K562 (cell line): ENCODE measurements at regions not wholly inside any gene's neighbourhood (a gene's known extent, or its start where the extent isn't known, plus 50 kb on each side); places are given as distances from the start of the nearest gene placed in this dataset.
A peak's percentile ranks its signal among the peaks of the same experiment; 100 is the strongest.

Source experiments
- ATAC-seq: fragments of 200-7000 bp; cut with Tn5 transposase; 3 replicates; pipeline ENCODE4 v1.9.1; 2020; ENCODE audit warnings: moderate library complexity
- BruUV-seq: library from RNA; stranded (reverse); fragments of 400-500 nt; replicated peaks from 2 replicates; lab custom pipeline; 2021; lab: Mats Ljungman, UMichigan
- CTCF ChIA-PET: fragments of 300-600 bp; formaldehyde crosslinking; extraction: SDS; loops from one replicate; lab custom pipeline; 2021; ENCODE audit warnings: low intra/inter-chr PET ratio; lab: Yijun Ruan, JAX
- POLR2A ChIA-PET: fragments of 300-600, 350-650 bp; sonication (Branson Sonifier 250); formaldehyde crosslinking; extraction: SDS; loops from one replicate; lab custom pipeline; 2021; ENCODE audit warnings: antibody characterized with exemption, inconsistent platforms; lab: Yijun Ruan, JAX
- DNase-seq, 4 experiments: peaks; one replicate each; pipeline versions ENCODE4 v3.0.0 to v3.0.0-alpha.2; 2011 to 2018; ENCODE audit warnings: low spot score in 3 of 4, mixed read lengths in 3 of 4; ENCODE audit errors: extremely low read depth in 1 of 4
- FAIRE-seq: peaks from 2 replicates; lab custom pipeline; 2011; peaks lifted over from hg19 to GRCh38; lab: Jason Lieb, UNC
- H2AFZ ChIP-seq: 2 replicates; pipeline ENCODE4 v1.6.0; 2011; ENCODE audit warnings: low read depth, low read length, control low read depth, inconsistent platforms
- H3K27ac ChIP-seq: fragments of 200-600 bp; 3 replicates; pipeline ENCODE4 v1.8.0; 2011; ENCODE audit warnings: low read depth, mild to moderate bottlenecking, control low read depth, inconsistent platforms, low read length, moderate library complexity, mixed read lengths; ENCODE audit errors: extremely low read depth
- H3K27me3 ChIP-seq, 2 experiments: fragments of 300-600 bp in 1 of 2; 2 replicates in 1 of 2; 3 replicates in 1 of 2; pipeline versions ENCODE4 v1.6.0 to v1.8.0; 2011; ENCODE audit warnings: inconsistent platforms in 2 of 2, low read length in 2 of 2, mild to moderate bottlenecking in 1 of 2, mixed read lengths in 1 of 2, moderate library complexity in 1 of 2; ENCODE audit not compliant: control insufficient read depth in 2 of 2, insufficient read depth in 2 of 2
- H3K36me3 ChIP-seq: fragments of 300-600 bp; 3 replicates; pipeline ENCODE4 v1.8.0; 2011; ENCODE audit warnings: mild to moderate bottlenecking, low read length, inconsistent platforms; ENCODE audit not compliant: control insufficient read depth, insufficient read depth
- H3K4me1 ChIP-seq, 2 experiments: fragments of 200-600 bp in 1 of 2; replicated peaks in 1 of 2; 2 replicates in 1 of 2; 3 replicates in 1 of 2; pipeline versions ENCODE4 v1.5.1 to v1.8.0; 2011; ENCODE audit warnings: inconsistent platforms in 2 of 2, low read length in 2 of 2, mild to moderate bottlenecking in 1 of 2, mixed read lengths in 1 of 2, moderate library complexity in 1 of 2; ENCODE audit not compliant: control insufficient read depth in 2 of 2, insufficient read depth in 2 of 2
- H3K4me2 ChIP-seq: 2 replicates; pipeline ENCODE4 v1.6.1; 2011; ENCODE audit warnings: low read length, control low read depth, inconsistent platforms, mixed read lengths; ENCODE audit not compliant: insufficient read depth
- H3K4me3 ChIP-seq: fragments of 200-600 bp; sonication (generic), shearing (Covaris generic); 2 replicates; pipeline ENCODE4 v1.5.1; 2016; ENCODE audit warnings: control low read depth, inconsistent platforms
- H3K79me2 ChIP-seq: fragments of 200-600 bp; 3 replicates; pipeline ENCODE4 v1.8.0; 2011; ENCODE audit warnings: low read length, inconsistent platforms; ENCODE audit not compliant: control insufficient read depth, insufficient read depth
- H3K9ac ChIP-seq, 2 experiments: 2 replicates each; pipeline versions ENCODE4 v1.6.0 to v1.6.1; 2011; ENCODE audit warnings: low read depth in 2 of 2, low read length in 2 of 2, control low read depth in 1 of 2, inconsistent platforms in 1 of 2, mild to moderate bottlenecking in 1 of 2, mixed read lengths in 1 of 2; ENCODE audit not compliant: insufficient read depth in 1 of 2
- H3K9me1 ChIP-seq: one replicate; pipeline ENCODE4 v1.6.0; 2011; ENCODE audit warnings: inconsistent platforms, mild to moderate bottlenecking, low read length, moderate library complexity; ENCODE audit not compliant: control insufficient read depth, insufficient read depth
- H3K9me3 ChIP-seq: replicated peaks from 2 replicates; pipeline ENCODE4 v1.5.1; 2011; ENCODE audit warnings: low read depth, low read length, inconsistent platforms; ENCODE audit not compliant: control insufficient read depth, insufficient read depth
- H4K20me1 ChIP-seq: replicated peaks from 2 replicates; pipeline ENCODE4 v1.6.1; 2011; ENCODE audit warnings: low read length, inconsistent platforms, mixed read lengths; ENCODE audit not compliant: control insufficient read depth, insufficient read depth
- CEBPG ChIP-seq, 3 experiments: fragments of 200-800 bp in 1 of 3; sonication (Bioruptor generic) in 1 of 3; sonication (generic) in 1 of 3; formaldehyde crosslinking in 1 of 3; IDR thresholded peaks in 2 of 3; conservative IDR thresholded peaks in 1 of 3; 2 replicates each; pipeline versions ENCODE4 v1.6.1 to v1.8.0; 2016 to 2022; ENCODE audit warnings: missing compliant biosample characterization in 2 of 3, missing genetic modification characterization in 2 of 3, mild to moderate bottlenecking in 1 of 3, missing genetic modification reagents in 1 of 3
- PHF20 ChIP-seq: fragments of 450-650 bp; IDR thresholded peaks from 2 replicates; pipeline ENCODE4 v1.6.1; 2018; ENCODE audit not compliant: partially characterized antibody
- POLR2H ChIP-seq: IDR thresholded peaks from 2 replicates; pipeline ENCODE4 v1.6.1; 2016; ENCODE audit warnings: missing genetic modification characterization, low read depth, mild to moderate bottlenecking, control low read depth, missing compliant biosample characterization, moderate library complexity
- ZNF436 ChIP-seq: fragments of 250-450, 450-650 bp; sonication (Bioruptor Pico); formaldehyde crosslinking; IDR thresholded peaks from 2 replicates; pipeline ENCODE4 v1.7.0; 2020; ENCODE audit warnings: mild to moderate bottlenecking
- WGBS: fragments of 100-300 bp; shearing (Covaris generic); methylation state at CpG from one replicate; pipeline ENCODE4 v1.1.6; 2016; ENCODE audit warnings: low coverage, mixed read lengths; ENCODE audit not compliant: insufficient coverage; ENCODE audit errors: missing lambda C conversion rate; 5-methylcytosine and 5-hydroxymethylcytosine counted together
- in situ Hi-C: fragments of 300-500 bp; cut with MboI; formaldehyde crosslinking; loops from 4 replicates; pipeline ENCODE4 v1.15.0; 2018; ENCODE audit warnings: inconsistent platforms, mixed read lengths
- intact Hi-C: fragments of 100-400 bp; cut with micrococcal nuclease; formaldehyde crosslinking; loops from 2 replicates; pipeline ENCODE4 v1.14.2; 2022

DNA sequence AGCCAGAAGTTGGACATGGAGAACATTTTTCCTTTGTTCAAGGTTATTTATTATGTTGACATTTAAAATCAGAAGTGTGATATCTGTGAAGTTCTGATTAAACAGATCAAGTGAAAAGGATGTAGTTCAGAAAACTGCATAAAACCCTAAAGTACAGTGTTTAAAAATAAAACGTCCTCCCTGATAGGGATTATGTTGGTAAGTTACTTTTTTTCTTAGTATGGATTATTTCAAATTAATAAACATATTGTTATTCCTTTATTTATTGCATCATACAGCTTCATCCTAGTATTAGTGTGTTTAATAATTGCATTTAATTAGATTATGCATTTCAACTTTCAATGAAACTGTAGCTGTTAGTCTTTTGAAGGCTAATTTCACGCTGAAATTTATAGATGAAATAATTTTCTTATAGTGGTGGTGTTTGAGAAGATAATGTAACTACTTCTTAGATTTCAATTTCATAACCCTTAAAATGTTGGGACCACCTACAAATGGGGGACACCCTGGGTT lies 157.9 kb upstream of the DMRT1 start:
- DNase-seq, result no peak
- FAIRE-seq, result no peak
- H2AFZ ChIP-seq, result no peak overlapping the region
- no peaks in the 10 kb centered on the region for H4K20me1 ChIP-seq
- peaks cover 0 to 4% of the 10 kb centered on the region in 2 experiments; a peak in 1 of 5 replicates for H3K27me3 ChIP-seq
- no peak overlapping the region for H3K27ac ChIP-seq
- BruUV-seq, result no TSS peak
- ChIA-PET CTCF (no interaction called here), POLR2A (no interaction called here)
- no peaks in the 10 kb centered on the region for H3K4me1 ChIP-seq
- H3K9ac ChIP-seq, result no peak overlapping the region
- in situ Hi-C loops, result no loop called here
- no peaks in the 10 kb centered on the region for H3K36me3 ChIP-seq
- no peaks in the 10 kb centered on the region for H3K9me1 ChIP-seq
- no peak for ATAC-seq
- WGBS, result 5% methylated on average over 2 of the region's 2 CpGs
- H3K79me2 ChIP-seq, result no peaks in the 10 kb centered on the region
- no peak for TF ChIP-seq POLR2H (tag)
- no peak for TF ChIP-seq CEBPG (CRISPR knock-in tag; IDR thresholded peaks at IDR 0.05)
- TF ChIP-seq CEBPG (tag; conservative IDR thresholded peaks at IDR 0.05 in 1 of 2, IDR thresholded peaks at IDR 0.05 in 1 of 2), result peak in 1 of 2 experiments; percentile 46; a peak in 1 of 4 replicates
- TF ChIP-seq, all 486 proteins: peak for 1
- no peak overlapping the region for H3K4me3 ChIP-seq
- H3K4me2 ChIP-seq, result no peak overlapping the region
- intact Hi-C loops, result no loop called here
- H3K9me3 ChIP-seq, result no peaks in the 10 kb centered on the region

DNA sequence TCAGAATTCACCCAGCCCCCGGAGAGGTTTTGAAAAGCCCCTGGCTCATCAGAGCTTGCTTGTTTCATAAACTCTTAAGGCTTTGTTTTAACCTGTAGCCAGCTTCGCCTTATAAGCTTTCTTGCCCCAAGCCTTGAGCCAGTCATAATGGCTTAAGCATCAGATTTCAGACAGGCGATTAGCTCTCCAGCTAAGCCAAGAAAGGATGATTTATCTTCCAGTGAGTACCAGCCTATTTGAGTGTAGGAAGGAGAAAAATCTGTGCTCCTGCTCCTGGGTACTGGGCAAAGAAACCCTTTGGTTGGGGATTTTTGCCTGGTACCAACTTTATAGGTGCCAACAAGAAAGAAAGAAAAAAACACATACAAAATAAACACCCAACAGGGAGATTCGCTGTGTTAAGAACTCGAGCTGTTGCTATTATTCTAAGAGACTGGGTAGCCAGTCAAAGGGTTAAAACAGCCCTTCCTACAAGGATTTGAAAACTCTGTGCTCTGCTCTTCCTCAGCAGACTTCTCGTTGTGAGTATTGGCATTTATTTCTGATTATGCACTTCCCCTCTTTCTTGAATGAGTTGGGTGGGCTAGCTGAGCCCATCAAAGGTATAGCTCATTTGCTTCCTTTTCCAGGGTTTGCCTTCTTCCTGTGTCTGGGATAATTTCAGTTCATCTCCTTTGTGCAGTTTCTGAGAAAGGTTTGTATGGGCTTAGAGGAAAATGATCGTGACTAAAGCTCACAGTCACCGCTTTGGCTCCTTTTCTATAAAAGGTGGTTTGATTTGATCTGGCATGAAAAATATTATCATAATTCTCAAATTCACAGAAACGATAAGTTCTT lies 157.2 kb upstream of the DMRT1 start:
- Histone ChIP-seq H3K4me2 (no peak overlapping the region), H3K79me2 (no peaks in the 10 kb centered on the region), H3K9ac (no peak overlapping the region), H3K36me3 (no peaks in the 10 kb centered on the region), H3K9me1 (no peaks in the 10 kb centered on the region), H3K9me3 (no peaks in the 10 kb centered on the region), H3K4me1 (no peaks in the 10 kb centered on the region), H3K4me3 (no peak overlapping the region), H2AFZ (no peak overlapping the region), H4K20me1 (no peaks in the 10 kb centered on the region), H3K27me3 (peaks cover 0 to 4% of the 10 kb centered on the region in 2 experiments; a peak in 1 of 5 replicates), H3K27ac (no peak overlapping the region)
- BruUV-seq, result no TSS peak
- TF ChIP-seq PHF20 (no peak), ZNF436 (CRISPR knock-in tag) (no peak)
- ChIA-PET CTCF (no interaction called here), POLR2A (no interaction called here)
- in situ Hi-C loops, result no loop called here
- intact Hi-C loops, result no loop called here
- WGBS, result 0% methylated on average over 6 of the region's 9 CpGs
- FAIRE-seq, result no peak
- no peak for DNase-seq
- ATAC-seq, result no peak
